RWPE2 (cell line): ENCODE measurements at regions not wholly inside any gene's neighbourhood (a gene's known extent, or its start where the extent isn't known, plus 50 kb on each side); places are given as distances from the start of the nearest gene placed in this dataset.
"Not testable (repeated sequence)": the region's sequence is repeated elsewhere in the genome, so short reads cannot be mapped to it uniquely, and the experiment has no call there.

Source experiments
- ATAC-seq: fragments of 200-7000 bp; cut with Tn5 transposase; 3 replicates; pipeline ENCODE4 v1.9.1; 2021; ENCODE audit warnings: low read depth
- DNase-seq: peaks from one replicate; pipeline ENCODE4 v3.0.0-alpha.2; 2020; ENCODE audit warnings: low spot score
- H3K27ac ChIP-seq: fragments of 450-650 bp; 2 replicates; pipeline ENCODE4 v1.5.1; 2017; ENCODE audit warnings: mild to moderate bottlenecking; ENCODE audit not compliant: poor library complexity, severe bottlenecking
- H3K27me3 ChIP-seq: fragments of 250-450 bp; sonication (Bioruptor Pico); 2 replicates; pipeline ENCODE4 v1.5.1; 2021; ENCODE audit warnings: mild to moderate bottlenecking, moderate library complexity; ENCODE audit not compliant: insufficient read depth, poor library complexity, severe bottlenecking
- H3K36me3 ChIP-seq: fragments of 250-450 bp; sonication (Bioruptor Pico); 2 replicates; pipeline ENCODE4 v1.5.1; 2020; ENCODE audit warnings: low read depth, mild to moderate bottlenecking, moderate library complexity
- H3K4me1 ChIP-seq: fragments of 250-450 bp; sonication (Bioruptor Pico); 2 replicates; pipeline ENCODE4 v1.5.1; 2021; ENCODE audit warnings: mild to moderate bottlenecking, moderate library complexity; ENCODE audit not compliant: insufficient read depth, poor library complexity, severe bottlenecking
- H3K4me3 ChIP-seq: fragments of 250-450 bp; sonication (Bioruptor Pico); 2 replicates; pipeline ENCODE4 v1.5.1; 2021; ENCODE audit warnings: mild to moderate bottlenecking, moderate library complexity; ENCODE audit not compliant: severe bottlenecking
- H3K9me3 ChIP-seq: fragments of 250-450 bp; sonication (Bioruptor Pico); 2 replicates; pipeline ENCODE4 v1.5.1; 2021; ENCODE audit warnings: mild to moderate bottlenecking, moderate library complexity; ENCODE audit not compliant: severe bottlenecking
- TF ChIP-seq, protein P1 (sequence below): fragments of 450-650 bp; IDR thresholded peaks from one replicate; pipeline ENCODE4 v1.5.1; 2017; ENCODE audit warnings: mild to moderate bottlenecking, moderate library complexity; ENCODE audit not compliant: poor library complexity, severe bottlenecking

DNA sequence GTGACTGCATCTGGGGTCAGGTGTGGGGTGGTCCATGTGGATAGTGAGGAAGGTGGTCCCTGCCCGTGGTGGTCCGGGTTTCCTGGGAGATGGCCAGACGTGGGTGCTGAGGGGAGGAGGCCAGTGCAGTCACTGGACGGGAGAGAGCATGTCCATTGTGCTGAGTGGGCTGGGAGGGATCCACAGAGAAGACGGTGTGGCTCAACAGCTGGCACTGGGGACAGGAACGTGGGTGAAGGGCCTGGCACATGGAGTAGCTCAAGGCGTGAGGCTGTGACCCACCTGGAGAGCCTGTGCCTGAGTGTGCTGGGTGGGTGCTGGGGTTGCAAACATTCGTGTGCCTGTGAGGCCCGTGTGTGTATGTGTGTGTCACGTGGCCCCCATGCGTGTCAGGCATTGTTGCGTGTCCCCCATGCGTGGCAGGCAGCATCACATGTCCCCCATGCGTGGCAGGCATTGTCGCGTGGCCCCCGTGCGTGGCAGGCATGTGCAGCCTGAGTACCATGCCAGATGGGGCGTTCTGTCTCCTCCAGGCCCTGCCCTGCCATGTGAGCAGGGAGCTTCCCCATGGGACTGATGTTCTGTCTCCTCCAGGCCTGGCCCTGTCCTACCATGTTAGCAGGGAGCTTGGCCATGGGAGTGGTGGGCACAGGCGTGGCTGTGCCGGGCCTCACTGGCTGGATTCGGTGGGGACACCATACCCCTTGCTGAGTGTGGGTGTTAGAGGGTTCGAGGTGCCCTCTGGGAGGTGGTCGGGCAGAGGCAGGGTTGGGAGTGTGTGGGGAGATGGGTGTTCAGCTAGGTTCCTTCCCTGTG, 89.8 kb downstream of the TMEM121 start:
- ATAC-seq (peak; percentile 34; the same call in 2 of the 3 replicates), DNase-seq (peak; percentile 52)
- H3K4me1 ChIP-seq, H3K27ac ChIP-seq, H3K4me3 ChIP-seq, H3K36me3 ChIP-seq, H3K27me3 ChIP-seq, H3K9me3 ChIP-seq: not testable (repeated sequence)

DNA sequence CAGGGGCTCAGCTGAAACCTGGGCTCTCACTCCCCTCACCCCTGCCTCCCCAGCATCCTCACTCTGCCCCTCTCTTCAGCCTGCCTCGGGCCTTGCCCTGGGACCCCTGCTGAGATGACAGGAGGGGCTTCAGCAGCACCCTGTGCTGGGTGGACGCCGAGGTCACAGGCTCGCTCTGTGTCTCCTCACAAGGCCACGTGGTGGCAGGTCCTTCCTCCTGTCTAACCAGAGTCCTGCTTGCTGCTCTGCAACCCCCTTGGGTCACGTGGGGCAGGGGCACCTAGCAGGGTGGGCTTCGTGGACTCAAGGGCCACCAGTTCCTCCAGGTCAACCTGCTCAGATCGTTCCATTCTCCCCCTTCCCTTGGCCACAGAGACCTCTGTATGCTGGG, 90.4 kb downstream of the TMEM121 start:
- DNase-seq (peak; percentile 62), ATAC-seq (no peak; the same call in 2 of the 3 replicates)
- H3K4me3 ChIP-seq, result no peak overlapping the region
- no peaks in the 10 kb centered on the region for H3K27me3 ChIP-seq
- H3K4me1 ChIP-seq, result no peaks in the 10 kb centered on the region
- TF ChIP-seq, protein P1, sequence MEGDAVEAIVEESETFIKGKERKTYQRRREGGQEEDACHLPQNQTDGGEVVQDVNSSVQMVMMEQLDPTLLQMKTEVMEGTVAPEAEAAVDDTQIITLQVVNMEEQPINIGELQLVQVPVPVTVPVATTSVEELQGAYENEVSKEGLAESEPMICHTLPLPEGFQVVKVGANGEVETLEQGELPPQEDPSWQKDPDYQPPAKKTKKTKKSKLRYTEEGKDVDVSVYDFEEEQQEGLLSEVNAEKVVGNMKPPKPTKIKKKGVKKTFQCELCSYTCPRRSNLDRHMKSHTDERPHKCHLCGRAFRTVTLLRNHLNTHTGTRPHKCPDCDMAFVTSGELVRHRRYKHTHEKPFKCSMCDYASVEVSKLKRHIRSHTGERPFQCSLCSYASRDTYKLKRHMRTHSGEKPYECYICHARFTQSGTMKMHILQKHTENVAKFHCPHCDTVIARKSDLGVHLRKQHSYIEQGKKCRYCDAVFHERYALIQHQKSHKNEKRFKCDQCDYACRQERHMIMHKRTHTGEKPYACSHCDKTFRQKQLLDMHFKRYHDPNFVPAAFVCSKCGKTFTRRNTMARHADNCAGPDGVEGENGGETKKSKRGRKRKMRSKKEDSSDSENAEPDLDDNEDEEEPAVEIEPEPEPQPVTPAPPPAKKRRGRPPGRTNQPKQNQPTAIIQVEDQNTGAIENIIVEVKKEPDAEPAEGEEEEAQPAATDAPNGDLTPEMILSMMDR, result no peak
- H3K36me3 ChIP-seq, result no peaks in the 10 kb centered on the region
- no peak overlapping the region for H3K27ac ChIP-seq
- H3K9me3 ChIP-seq, result no peaks in the 10 kb centered on the region

DNA sequence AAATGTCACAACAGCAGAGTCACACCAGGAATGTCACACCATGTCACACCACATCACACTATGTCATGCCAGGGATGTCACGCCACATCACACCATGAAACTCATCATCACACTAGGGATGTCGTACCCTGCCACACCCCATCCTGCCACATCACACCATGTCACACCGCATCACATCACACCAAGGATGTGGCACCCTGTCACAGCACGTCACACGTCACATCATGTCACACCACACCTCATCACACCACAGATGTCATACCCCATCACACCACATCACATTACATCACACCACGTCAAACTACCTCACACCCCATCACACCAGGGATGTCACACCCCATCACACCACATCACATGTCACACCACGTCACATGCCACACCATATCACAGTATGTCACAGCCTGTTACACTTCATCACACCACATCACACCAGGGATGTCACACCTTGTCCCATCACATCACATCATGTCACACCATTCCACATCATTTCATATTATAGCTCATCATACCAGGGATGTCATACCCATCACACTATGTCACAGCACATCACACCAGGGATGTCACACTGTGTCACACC, 90.9 kb downstream of the TMEM121 start:
- Histone ChIP-seq H3K4me3 (no peak overlapping the region), H3K9me3 (no peaks in the 10 kb centered on the region), H3K27me3 (no peaks in the 10 kb centered on the region), H3K27ac (no peak overlapping the region), H3K4me1 (no peaks in the 10 kb centered on the region), H3K36me3 (no peaks in the 10 kb centered on the region)
- no peak for DNase-seq
- TF ChIP-seq, protein P1, result no peak
- ATAC-seq, result no peak

- not testable (repeated sequence) for H3K9me3 ChIP-seq, H3K36me3 ChIP-seq, H3K27me3 ChIP-seq, DNase-seq, H3K4me3 ChIP-seq, ATAC-seq, H3K27ac ChIP-seq, H3K4me1 ChIP-seq
Measured at GRCh38 chr14:105617805-105618204, 91.4 kb downstream of the TMEM121 start.

DNA sequence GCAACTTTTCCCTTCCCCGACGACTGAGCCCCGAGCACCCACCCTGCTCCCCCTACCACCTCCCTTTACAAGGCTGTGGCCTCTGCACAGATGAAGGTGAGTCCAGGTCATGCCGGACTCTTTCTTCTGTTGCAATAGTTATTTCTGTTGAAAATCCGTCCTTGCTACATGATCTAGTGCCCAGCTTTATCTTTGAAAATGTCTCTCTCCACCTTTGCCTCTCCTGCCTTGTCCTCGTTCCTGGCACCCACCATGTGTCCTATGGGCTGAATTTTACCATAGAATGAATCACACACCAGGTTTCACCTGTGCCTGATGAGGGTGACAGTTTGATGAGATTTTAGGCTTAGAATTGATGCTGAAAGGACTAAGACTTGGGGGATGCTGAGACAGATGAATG, 92.9 kb downstream of the TMEM121 start:
- H3K4me3 ChIP-seq, H3K27me3 ChIP-seq, H3K27ac ChIP-seq, H3K36me3 ChIP-seq, H3K4me1 ChIP-seq, DNase-seq, ATAC-seq, H3K9me3 ChIP-seq: not testable (repeated sequence)

DNA sequence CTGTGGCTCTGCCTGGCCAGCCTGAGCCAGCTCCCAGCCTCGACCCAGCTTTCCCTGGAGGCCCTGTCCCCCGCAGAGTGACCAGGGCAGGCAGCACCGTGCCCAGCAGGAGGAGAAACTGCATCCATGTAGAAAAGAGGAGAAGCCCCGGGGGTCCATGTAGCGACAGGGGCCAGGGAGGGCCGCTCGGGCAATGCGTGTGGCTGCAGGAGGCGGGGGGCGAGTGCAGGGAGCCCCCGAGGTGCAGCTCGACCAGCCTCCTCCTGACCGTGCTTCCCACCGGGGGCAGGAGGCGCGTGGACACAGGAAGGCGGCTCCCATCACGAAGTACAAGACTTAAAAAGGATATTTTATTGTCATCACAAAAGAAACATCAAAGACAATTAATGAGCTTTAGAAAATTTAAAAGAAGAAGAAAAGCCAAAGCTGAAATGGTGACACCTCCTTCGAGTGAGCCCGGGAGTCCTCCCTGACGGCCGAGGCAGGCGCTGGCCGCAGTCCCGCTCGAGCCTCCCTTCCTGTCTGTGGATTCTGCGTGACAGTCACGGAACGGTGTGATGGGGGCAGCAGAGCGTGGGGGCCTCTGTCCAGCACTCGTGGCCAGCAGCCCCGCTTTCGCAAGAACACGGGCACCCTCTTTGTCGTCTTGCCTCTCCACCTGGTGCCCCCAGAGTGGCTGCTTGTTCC, 93.9 kb downstream of the TMEM121 start:
- not testable (repeated sequence) for H3K27me3 ChIP-seq, ATAC-seq, H3K9me3 ChIP-seq

DNA sequence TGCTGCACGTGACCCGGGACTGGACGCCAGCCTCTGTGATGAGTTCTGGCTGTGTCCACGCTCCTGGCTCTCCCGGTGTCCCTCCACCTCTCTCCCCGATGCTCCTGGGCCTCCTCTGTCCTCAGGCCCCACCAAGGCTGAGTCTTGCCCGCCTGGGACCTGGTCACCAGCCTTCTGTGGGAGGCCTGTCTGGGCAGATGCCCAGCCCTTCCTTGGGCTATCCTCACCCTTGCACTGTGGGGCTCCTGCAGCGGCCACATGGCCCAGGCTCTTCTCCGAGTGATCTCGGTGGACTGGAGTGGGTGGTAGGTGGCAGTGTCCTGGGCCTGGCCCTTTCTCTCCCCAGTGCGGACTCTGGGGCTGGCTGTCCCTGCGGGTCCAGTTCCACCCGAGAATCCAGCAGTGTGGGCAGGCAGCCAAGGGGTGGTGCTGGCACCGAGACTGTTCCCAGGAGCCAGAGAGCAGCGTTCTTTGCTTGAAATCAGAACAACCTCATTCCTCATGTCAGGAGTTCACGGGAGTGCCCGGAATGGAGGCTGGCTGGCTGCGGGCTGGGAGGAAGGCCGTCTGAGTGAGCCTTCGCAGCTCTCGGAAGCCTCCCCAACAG, 94.6 kb downstream of the TMEM121 start:
- H3K9me3 ChIP-seq, H3K4me1 ChIP-seq, H3K4me3 ChIP-seq, ATAC-seq, H3K36me3 ChIP-seq, DNase-seq, H3K27me3 ChIP-seq, H3K27ac ChIP-seq: not testable (repeated sequence)

More for the DNA sequence above, 93.9 kb downstream of the TMEM121 start:
- H3K27ac ChIP-seq, H3K36me3 ChIP-seq, H3K4me1 ChIP-seq, H3K4me3 ChIP-seq: not testable (repeated sequence)
- DNase-seq, result peak; percentile 57

GRCh38 chr14:105621479-105622328, 95.3 kb downstream of the TMEM121 start:
- not testable (repeated sequence) for H3K27me3 ChIP-seq, H3K4me1 ChIP-seq, H3K9me3 ChIP-seq, H3K27ac ChIP-seq, ATAC-seq, H3K36me3 ChIP-seq, H3K4me3 ChIP-seq
- peak; percentile 62 for DNase-seq
